ENCODE measurements at regions not wholly inside any gene's neighbourhood (a gene's known extent, or its start where the extent isn't known, plus 50 kb on each side); places are given as distances from the start of the nearest gene placed in this dataset.

GRCh38 chr4:188872809-188873208 is 733.6 kb downstream of the TRIML1 start:
- DNase-seq = no peak

- no peak for DNase-seq
Measured at GRCh38 chr4:188876881-188877280, 737.6 kb downstream of the TRIML1 start.

- DNase-seq = no peak
Measured at GRCh38 chr4:188879598-188879997, 740.4 kb downstream of the TRIML1 start.

- no peak for DNase-seq
Measured at GRCh38 chr4:188887905-188888304, 748.7 kb downstream of the TRIML1 start.

- DNase-seq = no peak
Measured at GRCh38 chr4:188892837-188893236, 753.6 kb downstream of the TRIML1 start.

- DNase-seq = no peak
Measured at GRCh38 chr4:188903986-188904385, 764.7 kb downstream of the TRIML1 start.

- no peak for DNase-seq
Measured at GRCh38 chr4:188904617-188905016, 765.4 kb downstream of the TRIML1 start.

- DNase-seq = no peak
Measured at GRCh38 chr4:188905248-188905647, 766.0 kb downstream of the TRIML1 start.

- DNase-seq = no peak
Measured at GRCh38 chr4:188911199-188911598, 772.0 kb downstream of the TRIML1 start.

GRCh38 chr4:188911707-188912106 is 772.5 kb downstream of the TRIML1 start:
- DNase-seq = no peak

GRCh38 chr4:188915175-188915574 is 775.9 kb downstream of the TRIML1 start:
- DNase-seq = no peak

GRCh38 chr4:188918787-188919186 is 779.5 kb downstream of the TRIML1 start:
- DNase-seq = no peak

GRCh38 chr4:188930822-188931221 is 791.6 kb downstream of the TRIML1 start:
- peak; percentile 4 for DNase-seq

GRCh38 chr4:188934320-188934962 is 795.2 kb downstream of the TRIML1 start:
- DNase-seq = no peak

- DNase-seq = no peak
Measured at GRCh38 chr4:188941524-188942119, 802.4 kb downstream of the TRIML1 start.

- DNase-seq = no peak
Measured at GRCh38 chr4:188942606-188943005, 803.4 kb downstream of the TRIML1 start.

GRCh38 chr4:188949596-188949995 is 810.4 kb downstream of the TRIML1 start:
- DNase-seq = no peak

GRCh38 chr4:188955066-188955465 is 815.8 kb downstream of the TRIML1 start:
- no peak for DNase-seq

GRCh38 chr4:188956566-188956965 is 817.3 kb downstream of the TRIML1 start:
- DNase-seq = no peak

- no peak for DNase-seq
Measured at GRCh38 chr4:188958346-188958745, 819.1 kb downstream of the TRIML1 start.

GRCh38 chr4:188959424-188959823 is 820.2 kb downstream of the TRIML1 start:
- no peak for DNase-seq

GRCh38 chr4:188960411-188961093 is 821.3 kb downstream of the TRIML1 start:
- DNase-seq = no peak

- DNase-seq = no peak
Measured at GRCh38 chr4:188971125-188971524, 831.9 kb downstream of the TRIML1 start.

GRCh38 chr4:188975271-188975670 is 836.0 kb downstream of the TRIML1 start:
- no peak for DNase-seq
